ENCODE measurements at regions not wholly inside any gene's neighbourhood (a gene's known extent, or its start where the extent isn't known, plus 50 kb on each side); places are given as distances from the start of the nearest gene placed in this dataset.
"Not testable (repeated sequence)": the region's sequence is repeated elsewhere in the genome, so short reads cannot be mapped to it uniquely, and the experiment has no call there.

DNA sequence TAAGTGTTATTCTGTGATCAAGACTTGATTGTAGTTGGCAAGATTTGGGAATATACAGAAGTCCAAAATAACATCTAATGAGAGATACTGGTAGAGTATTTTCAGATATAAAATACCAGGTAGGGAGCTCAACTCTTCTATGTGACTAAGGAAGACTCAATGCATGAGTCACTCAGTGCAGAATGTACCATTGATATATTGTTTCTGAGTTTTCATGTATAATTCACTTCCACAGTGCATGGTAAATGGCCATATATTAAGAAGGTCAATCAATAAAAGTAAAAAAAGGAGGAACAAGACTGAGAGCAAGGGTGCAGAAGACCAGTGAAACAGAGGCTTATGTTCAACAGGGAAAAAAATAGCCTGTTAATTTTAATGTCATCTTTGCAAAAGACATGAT lies 1387.9 kb downstream of the CDH8 start:
- Mint-ChIP-seq H3K27ac (ENCODE audit: unreplicated experiment) (no peak overlapping the region), H3K9me3 (ENCODE audit: unreplicated experiment) (no peaks in the 10 kb centered on the region), H3K4me1 (ENCODE audit: unreplicated experiment) (no peaks in the 10 kb centered on the region), H3K27me3 (ENCODE audit: unreplicated experiment) (no peaks in the 10 kb centered on the region), H3K4me3 (ENCODE audit: unreplicated experiment) (no peak overlapping the region), H3K36me3 (ENCODE audit: unreplicated experiment) (no peaks in the 10 kb centered on the region)
- DNase-seq (ENCODE audit: extremely low spot score, unreplicated experiment) = no peak
- TF ChIP-seq CTCF (IDR thresholded peaks at IDR 0.05) = no peak

GRCh38 chr16:60647388-60647787 lies 1388.8 kb downstream of the CDH8 start:
- not testable (repeated sequence) for H3K36me3 Mint-ChIP-seq (ENCODE audit: unreplicated experiment); H3K27me3 Mint-ChIP-seq (ENCODE audit: unreplicated experiment); H3K9me3 Mint-ChIP-seq (ENCODE audit: unreplicated experiment); H3K27ac Mint-ChIP-seq (ENCODE audit: unreplicated experiment); H3K4me1 Mint-ChIP-seq (ENCODE audit: unreplicated experiment); DNase-seq (ENCODE audit: extremely low spot score, unreplicated experiment); H3K4me3 Mint-ChIP-seq (ENCODE audit: unreplicated experiment)

GRCh38 chr16:60646631-60647030 lies 1389.6 kb downstream of the CDH8 start:
- peaks cover 5% of the 10 kb centered on the region for H3K9me3 Mint-ChIP-seq (ENCODE audit: unreplicated experiment)

GRCh38 chr16:60645541-60645940 lies 1390.7 kb downstream of the CDH8 start:
- no peak for DNase-seq (ENCODE audit: extremely low spot score, unreplicated experiment)
- Mint-ChIP-seq H3K4me1 (ENCODE audit: unreplicated experiment) (no peaks in the 10 kb centered on the region), H3K9me3 (ENCODE audit: unreplicated experiment) (peaks cover 5% of the 10 kb centered on the region), H3K27me3 (ENCODE audit: unreplicated experiment) (no peaks in the 10 kb centered on the region), H3K27ac (ENCODE audit: unreplicated experiment) (no peak overlapping the region), H3K36me3 (ENCODE audit: unreplicated experiment) (no peaks in the 10 kb centered on the region), H3K4me3 (ENCODE audit: unreplicated experiment) (no peak overlapping the region)
- no peak for TF ChIP-seq CTCF (IDR thresholded peaks at IDR 0.05)

More at GRCh38 chr16:60646631-60647030, 1389.6 kb downstream of the CDH8 start:
- no peak for TF ChIP-seq CTCF (IDR thresholded peaks at IDR 0.05)
- H3K27ac Mint-ChIP-seq (ENCODE audit: unreplicated experiment) = no peak overlapping the region
- DNase-seq (ENCODE audit: extremely low spot score, unreplicated experiment) = no peak
- no peaks in the 10 kb centered on the region for H3K27me3 Mint-ChIP-seq (ENCODE audit: unreplicated experiment)
- no peaks in the 10 kb centered on the region for H3K4me1 Mint-ChIP-seq (ENCODE audit: unreplicated experiment)
- H3K4me3 Mint-ChIP-seq (ENCODE audit: unreplicated experiment) = no peak overlapping the region
- H3K36me3 Mint-ChIP-seq (ENCODE audit: unreplicated experiment) = no peaks in the 10 kb centered on the region

GRCh38 chr16:60642956-60643355 lies 1393.3 kb downstream of the CDH8 start:
- Mint-ChIP-seq H3K27me3 (ENCODE audit: unreplicated experiment) (no peaks in the 10 kb centered on the region), H3K9me3 (ENCODE audit: unreplicated experiment) (peaks cover 14% of the 10 kb centered on the region), H3K4me1 (ENCODE audit: unreplicated experiment) (no peaks in the 10 kb centered on the region), H3K36me3 (ENCODE audit: unreplicated experiment) (no peaks in the 10 kb centered on the region), H3K27ac (ENCODE audit: unreplicated experiment) (no peak overlapping the region), H3K4me3 (ENCODE audit: unreplicated experiment) (no peak overlapping the region)
- TF ChIP-seq CTCF (IDR thresholded peaks at IDR 0.05) = no peak
- DNase-seq (ENCODE audit: extremely low spot score, unreplicated experiment) = no peak

GRCh38 chr16:60641067-60641665 lies 1395.1 kb downstream of the CDH8 start:
- TF ChIP-seq CTCF (IDR thresholded peaks at IDR 0.05) = no peak
- no peaks in the 10 kb centered on the region for H3K27me3 Mint-ChIP-seq (ENCODE audit: unreplicated experiment)
- H3K36me3 Mint-ChIP-seq (ENCODE audit: unreplicated experiment) = no peaks in the 10 kb centered on the region
- no peak overlapping the region for H3K4me3 Mint-ChIP-seq (ENCODE audit: unreplicated experiment)
- no peak for DNase-seq (ENCODE audit: extremely low spot score, unreplicated experiment)
- no peak overlapping the region for H3K27ac Mint-ChIP-seq (ENCODE audit: unreplicated experiment)
- H3K9me3 Mint-ChIP-seq (ENCODE audit: unreplicated experiment) = peaks cover 14% of the 10 kb centered on the region
- H3K4me1 Mint-ChIP-seq (ENCODE audit: unreplicated experiment) = no peaks in the 10 kb centered on the region
